ENCODE measurements at regions not wholly inside any gene's neighbourhood (a gene's known extent, or its start where the extent isn't known, plus 50 kb on each side); places are given as distances from the start of the nearest gene placed in this dataset.

GRCh38 chr4:13872955-13873354, 245.4 kb upstream of the BOD1L1 start:
- Histone ChIP-seq H3F3A (ENCODE audit: control insufficient read depth, insufficient read depth) (no peaks in the 10 kb centered on the region), H3K9me2 (replicated peaks; ENCODE audit: control insufficient read depth, low read length) (no peaks in the 10 kb centered on the region), H3K4me2 (ENCODE audit: low read length) (no peak overlapping the region), H3K36me3 (ENCODE audit: control insufficient read depth, low read length) (no peaks in the 10 kb centered on the region), H3K27me3 (ENCODE audit: control insufficient read depth, low read length) (no peaks in the 10 kb centered on the region), H3K9me3 (ENCODE audit: control insufficient read depth, insufficient read depth, low read length) (no peaks in the 10 kb centered on the region), H4K20me1 (ENCODE audit: control insufficient read depth, insufficient read depth, low read depth, low read length) (no peaks in the 10 kb centered on the region), H3K4me3 (ENCODE audit: low read length) (no peak overlapping the region), H3K27ac (ENCODE audit: low read depth, low read length) (no peak overlapping the region), H3K4me1 (ENCODE audit: control insufficient read depth, low read length) (no peaks in the 10 kb centered on the region), H3K79me2 (ENCODE audit: control insufficient read depth, low read length) (no peaks in the 10 kb centered on the region)
- TF ChIP-seq EZH2phosphoT487 (IDR thresholded peaks at IDR 0.05; ENCODE audit: borderline replicate concordance, low read length) (no peak), CTCF (IDR thresholded peaks at IDR 0.05; ENCODE audit: low read depth, low read length, poor library complexity, severe bottlenecking) (no peak)

DNA sequence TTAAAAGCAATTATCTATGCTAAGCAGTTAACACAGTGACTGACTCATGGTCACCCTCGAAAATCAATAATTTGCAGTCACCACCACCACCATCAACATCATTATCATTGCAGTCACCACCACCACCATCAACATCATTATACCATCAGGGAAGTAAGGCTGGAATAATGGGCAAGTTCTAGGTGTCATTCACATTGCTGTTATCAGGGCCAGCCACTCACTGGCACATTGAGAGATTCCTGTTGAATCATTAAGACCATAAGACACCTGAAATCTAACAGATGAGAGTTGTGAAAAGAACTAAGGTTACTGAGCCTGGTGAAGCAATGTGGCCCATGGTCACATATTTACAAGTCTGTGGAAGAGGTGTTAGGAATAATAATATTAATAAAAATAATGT, 247.7 kb upstream of the BOD1L1 start:
- no peaks in the 10 kb centered on the region for H3K79me2 ChIP-seq (ENCODE audit: control insufficient read depth, low read length)
- H3F3A ChIP-seq (ENCODE audit: control insufficient read depth, insufficient read depth), result no peaks in the 10 kb centered on the region
- no peak overlapping the region for H3K4me2 ChIP-seq (ENCODE audit: low read length)
- H3K4me1 ChIP-seq (ENCODE audit: control insufficient read depth, low read length), result no peaks in the 10 kb centered on the region
- no peak overlapping the region for H3K27ac ChIP-seq (ENCODE audit: low read depth, low read length)
- H3K9me3 ChIP-seq (ENCODE audit: control insufficient read depth, insufficient read depth, low read length), result no peaks in the 10 kb centered on the region
- H3K36me3 ChIP-seq (ENCODE audit: control insufficient read depth, low read length), result no peaks in the 10 kb centered on the region
- no peak overlapping the region for H3K4me3 ChIP-seq (ENCODE audit: low read length)
- H3K27me3 ChIP-seq (ENCODE audit: control insufficient read depth, low read length), result no peaks in the 10 kb centered on the region
- no peaks in the 10 kb centered on the region for H3K9me2 ChIP-seq (replicated peaks; ENCODE audit: control insufficient read depth, low read length)
- no peaks in the 10 kb centered on the region for H4K20me1 ChIP-seq (ENCODE audit: control insufficient read depth, insufficient read depth, low read depth, low read length)
- TF ChIP-seq EZH2phosphoT487 (IDR thresholded peaks at IDR 0.05; ENCODE audit: borderline replicate concordance, low read length) (no peak), CTCF (IDR thresholded peaks at IDR 0.05; ENCODE audit: low read depth, low read length, poor library complexity, severe bottlenecking) (no peak)

DNA sequence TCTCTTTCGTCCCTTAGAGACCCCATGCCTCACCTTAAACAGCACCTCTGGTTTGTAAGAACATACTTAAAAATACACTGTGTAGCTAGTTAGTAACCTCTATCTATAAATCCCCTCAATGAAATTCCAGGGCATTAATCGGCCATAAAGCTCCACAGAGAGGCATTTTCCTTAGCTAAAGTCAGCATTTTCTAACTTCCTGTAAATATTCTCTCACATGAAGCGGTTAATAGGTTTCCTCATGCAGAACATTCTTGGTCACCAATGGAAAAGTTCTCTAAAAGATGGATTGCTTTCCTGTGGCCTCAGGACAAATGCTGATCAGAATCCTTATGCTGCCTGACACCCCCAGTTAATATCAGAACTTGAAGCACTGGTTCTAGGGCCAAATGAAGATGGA, 248.6 kb upstream of the BOD1L1 start:
- Histone ChIP-seq H3K9me2 (replicated peaks; ENCODE audit: control insufficient read depth, low read length) (no peaks in the 10 kb centered on the region), H3K4me3 (ENCODE audit: low read length) (no peak overlapping the region), H3K4me1 (ENCODE audit: control insufficient read depth, low read length) (no peaks in the 10 kb centered on the region), H3K36me3 (ENCODE audit: control insufficient read depth, low read length) (no peaks in the 10 kb centered on the region), H4K20me1 (ENCODE audit: control insufficient read depth, insufficient read depth, low read depth, low read length) (no peaks in the 10 kb centered on the region), H3K79me2 (ENCODE audit: control insufficient read depth, low read length) (no peaks in the 10 kb centered on the region), H3K27ac (ENCODE audit: low read depth, low read length) (no peak overlapping the region), H3K4me2 (ENCODE audit: low read length) (no peak overlapping the region), H3F3A (ENCODE audit: control insufficient read depth, insufficient read depth) (no peaks in the 10 kb centered on the region), H3K27me3 (ENCODE audit: control insufficient read depth, low read length) (no peaks in the 10 kb centered on the region), H3K9me3 (ENCODE audit: control insufficient read depth, insufficient read depth, low read length) (no peaks in the 10 kb centered on the region)
- TF ChIP-seq EZH2phosphoT487 (IDR thresholded peaks at IDR 0.05; ENCODE audit: borderline replicate concordance, low read length) (no peak), CTCF (IDR thresholded peaks at IDR 0.05; ENCODE audit: low read depth, low read length, poor library complexity, severe bottlenecking) (no peak)

DNA sequence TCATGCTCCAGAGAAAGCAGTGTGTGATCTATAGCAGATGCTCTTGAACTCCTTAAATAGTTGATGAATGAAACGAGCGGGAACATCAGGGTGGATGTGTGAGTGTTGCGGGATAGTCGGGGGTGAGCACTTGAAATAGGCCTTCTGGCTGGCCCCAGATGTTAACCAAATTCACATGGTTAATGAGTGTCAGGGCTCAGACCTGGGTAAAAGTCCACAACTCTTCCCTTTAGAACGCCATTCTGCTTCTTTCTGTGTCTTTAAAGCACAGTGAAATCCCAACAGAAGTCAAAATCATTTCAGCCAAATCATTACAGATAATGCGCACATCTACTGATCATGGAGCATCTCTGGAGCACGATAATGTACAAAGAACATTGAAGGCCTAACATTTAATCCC, 249.4 kb upstream of the BOD1L1 start:
- Histone ChIP-seq H3K79me2 (ENCODE audit: control insufficient read depth, low read length) (no peaks in the 10 kb centered on the region), H3K9me3 (ENCODE audit: control insufficient read depth, insufficient read depth, low read length) (no peaks in the 10 kb centered on the region), H4K20me1 (ENCODE audit: control insufficient read depth, insufficient read depth, low read depth, low read length) (no peaks in the 10 kb centered on the region), H3K4me2 (ENCODE audit: low read length) (no peak overlapping the region), H3K4me1 (ENCODE audit: control insufficient read depth, low read length) (no peaks in the 10 kb centered on the region), H3K4me3 (ENCODE audit: low read length) (no peak overlapping the region), H3F3A (ENCODE audit: control insufficient read depth, insufficient read depth) (no peaks in the 10 kb centered on the region), H3K27ac (ENCODE audit: low read depth, low read length) (no peak overlapping the region), H3K27me3 (ENCODE audit: control insufficient read depth, low read length) (no peaks in the 10 kb centered on the region), H3K36me3 (ENCODE audit: control insufficient read depth, low read length) (no peaks in the 10 kb centered on the region), H3K9me2 (replicated peaks; ENCODE audit: control insufficient read depth, low read length) (no peaks in the 10 kb centered on the region)
- no peak for TF ChIP-seq EZH2phosphoT487 (IDR thresholded peaks at IDR 0.05; ENCODE audit: borderline replicate concordance, low read length)
- no peak for TF ChIP-seq CTCF (IDR thresholded peaks at IDR 0.05; ENCODE audit: low read depth, low read length, poor library complexity, severe bottlenecking)

Data from DOHH2 (cell line).